ENCODE measurements at regions not wholly inside any gene's neighbourhood (a gene's known extent, or its start where the extent isn't known, plus 50 kb on each side); places are given as distances from the start of the nearest gene placed in this dataset.

DNA sequence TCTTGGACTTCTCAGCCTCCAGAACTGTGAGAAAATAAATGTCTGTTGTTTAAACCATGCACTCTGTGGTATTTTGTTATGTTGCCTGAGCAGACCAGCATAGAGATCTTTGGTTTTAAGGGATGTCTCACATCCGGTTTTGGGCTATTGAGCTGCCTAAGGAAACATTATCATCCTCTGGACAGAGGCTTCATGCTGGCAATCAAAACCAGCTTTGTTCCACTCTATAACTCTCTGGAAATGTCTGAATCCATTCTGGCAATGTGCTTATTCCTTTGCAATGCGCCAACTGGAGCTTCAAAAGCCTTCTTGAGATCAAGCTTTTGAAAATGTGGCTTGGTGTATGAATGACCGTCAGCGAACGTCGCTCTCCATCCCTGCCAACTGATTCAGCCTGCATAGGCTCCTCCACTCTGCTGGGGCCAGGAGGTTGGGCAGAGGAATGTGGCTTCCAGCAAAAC lies 183.6 kb upstream of the MGAT5 start:
- no peak overlapping the region for H3K9ac ChIP-seq (ENCODE audit: insufficient read depth in 1 of 2, low read depth in 2 of 2, low read length in 2 of 2)
- no peak overlapping the region for H2AFZ ChIP-seq (ENCODE audit: low read depth, low read length)
- H3K27ac ChIP-seq (ENCODE audit: extremely low read depth, low read depth, low read length): no peak overlapping the region
- H3K36me3 ChIP-seq (ENCODE audit: control insufficient read depth, insufficient read depth, low read length): no peaks in the 10 kb centered on the region
- FAIRE-seq (no peak), ATAC-seq (no peak), DNase-seq (ENCODE audit: extremely low read depth in 1 of 4, low spot score in 3 of 4) (no peak)
- ChIA-PET POLR2A (interaction anchor here (0.6 kb wide), 1 partner anchor 40 kb away, joined by 3 read pairs; no protein-coding TSS in a partner anchor), CTCF (ENCODE audit: low intra/inter-chr PET ratio) (no interaction called here)
- H3K9me3 ChIP-seq (replicated peaks; ENCODE audit: control insufficient read depth, insufficient read depth, low read depth, low read length): no peaks in the 10 kb centered on the region
- intact Hi-C loops (cut with micrococcal nuclease) (loop anchor here (10.0 kb wide), 1 partner anchor 186 kb away; no protein-coding TSS in a partner anchor), in situ Hi-C loops (cut with MboI) (no loop called here)
- H3K4me2 ChIP-seq (ENCODE audit: insufficient read depth, low read length): no peak overlapping the region
- no peaks in the 10 kb centered on the region for H4K20me1 ChIP-seq (replicated peaks; ENCODE audit: control insufficient read depth, insufficient read depth, low read length)
- 7% methylated on average over 6 of the region's 6 CpGs for WGBS (ENCODE audit: insufficient coverage, low coverage, missing lambda C conversion rate)
- BruUV-seq (replicated peaks): no TSS peak
- no peaks in the 10 kb centered on the region; a peak in 1 of 5 replicates for H3K27me3 ChIP-seq (ENCODE audit: control insufficient read depth in 2 of 2, insufficient read depth in 2 of 2, low read length in 2 of 2)
- H3K79me2 ChIP-seq (ENCODE audit: control insufficient read depth, insufficient read depth, low read length): no peaks in the 10 kb centered on the region
- H3K9me1 ChIP-seq (ENCODE audit: control insufficient read depth, insufficient read depth, low read length): no peaks in the 10 kb centered on the region
- TF ChIP-seq, protein P1, sequence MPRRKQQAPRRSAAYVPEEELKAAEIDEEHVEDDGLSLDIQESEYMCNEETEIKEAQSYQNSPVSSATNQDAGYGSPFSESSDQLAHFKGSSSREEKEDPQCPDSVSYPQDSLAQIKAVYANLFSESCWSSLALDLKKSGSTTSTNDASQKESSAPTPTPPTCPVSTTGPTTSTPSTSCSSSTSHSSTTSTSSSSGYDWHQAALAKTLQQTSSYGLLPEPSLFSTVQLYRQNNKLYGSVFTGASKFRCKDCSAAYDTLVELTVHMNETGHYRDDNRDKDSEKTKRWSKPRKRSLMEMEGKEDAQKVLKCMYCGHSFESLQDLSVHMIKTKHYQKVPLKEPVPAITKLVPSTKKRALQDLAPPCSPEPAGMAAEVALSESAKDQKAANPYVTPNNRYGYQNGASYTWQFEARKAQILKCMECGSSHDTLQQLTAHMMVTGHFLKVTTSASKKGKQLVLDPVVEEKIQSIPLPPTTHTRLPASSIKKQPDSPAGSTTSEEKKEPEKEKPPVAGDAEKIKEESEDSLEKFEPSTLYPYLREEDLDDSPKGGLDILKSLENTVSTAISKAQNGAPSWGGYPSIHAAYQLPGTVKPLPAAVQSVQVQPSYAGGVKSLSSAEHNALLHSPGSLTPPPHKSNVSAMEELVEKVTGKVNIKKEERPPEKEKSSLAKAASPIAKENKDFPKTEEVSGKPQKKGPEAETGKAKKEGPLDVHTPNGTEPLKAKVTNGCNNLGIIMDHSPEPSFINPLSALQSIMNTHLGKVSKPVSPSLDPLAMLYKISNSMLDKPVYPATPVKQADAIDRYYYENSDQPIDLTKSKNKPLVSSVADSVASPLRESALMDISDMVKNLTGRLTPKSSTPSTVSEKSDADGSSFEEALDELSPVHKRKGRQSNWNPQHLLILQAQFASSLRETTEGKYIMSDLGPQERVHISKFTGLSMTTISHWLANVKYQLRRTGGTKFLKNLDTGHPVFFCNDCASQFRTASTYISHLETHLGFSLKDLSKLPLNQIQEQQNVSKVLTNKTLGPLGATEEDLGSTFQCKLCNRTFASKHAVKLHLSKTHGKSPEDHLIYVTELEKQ (CRISPR knock-in tag; IDR thresholded peaks at IDR 0.05): no peak
- no peak for TF ChIP-seq ZNF583 (CRISPR knock-in tag; IDR thresholded peaks at IDR 0.05)
- TF ChIP-seq ZNF143 (CRISPR knock-in tag; IDR thresholded peaks at IDR 0.05): no peak
- TF ChIP-seq HCFC1 (IDR thresholded peaks at IDR 0.05; ENCODE audit: low read depth, low read length): no peak
- TF ChIP-seq, protein P2, sequence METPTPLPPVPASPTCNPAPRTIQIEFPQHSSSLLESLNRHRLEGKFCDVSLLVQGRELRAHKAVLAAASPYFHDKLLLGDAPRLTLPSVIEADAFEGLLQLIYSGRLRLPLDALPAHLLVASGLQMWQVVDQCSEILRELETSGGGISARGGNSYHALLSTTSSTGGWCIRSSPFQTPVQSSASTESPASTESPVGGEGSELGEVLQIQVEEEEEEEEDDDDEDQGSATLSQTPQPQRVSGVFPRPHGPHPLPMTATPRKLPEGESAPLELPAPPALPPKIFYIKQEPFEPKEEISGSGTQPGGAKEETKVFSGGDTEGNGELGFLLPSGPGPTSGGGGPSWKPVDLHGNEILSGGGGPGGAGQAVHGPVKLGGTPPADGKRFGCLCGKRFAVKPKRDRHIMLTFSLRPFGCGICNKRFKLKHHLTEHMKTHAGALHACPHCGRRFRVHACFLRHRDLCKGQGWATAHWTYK (CRISPR knock-in tag; IDR thresholded peaks at IDR 0.05): no peak
- TF ChIP-seq, protein P3, sequence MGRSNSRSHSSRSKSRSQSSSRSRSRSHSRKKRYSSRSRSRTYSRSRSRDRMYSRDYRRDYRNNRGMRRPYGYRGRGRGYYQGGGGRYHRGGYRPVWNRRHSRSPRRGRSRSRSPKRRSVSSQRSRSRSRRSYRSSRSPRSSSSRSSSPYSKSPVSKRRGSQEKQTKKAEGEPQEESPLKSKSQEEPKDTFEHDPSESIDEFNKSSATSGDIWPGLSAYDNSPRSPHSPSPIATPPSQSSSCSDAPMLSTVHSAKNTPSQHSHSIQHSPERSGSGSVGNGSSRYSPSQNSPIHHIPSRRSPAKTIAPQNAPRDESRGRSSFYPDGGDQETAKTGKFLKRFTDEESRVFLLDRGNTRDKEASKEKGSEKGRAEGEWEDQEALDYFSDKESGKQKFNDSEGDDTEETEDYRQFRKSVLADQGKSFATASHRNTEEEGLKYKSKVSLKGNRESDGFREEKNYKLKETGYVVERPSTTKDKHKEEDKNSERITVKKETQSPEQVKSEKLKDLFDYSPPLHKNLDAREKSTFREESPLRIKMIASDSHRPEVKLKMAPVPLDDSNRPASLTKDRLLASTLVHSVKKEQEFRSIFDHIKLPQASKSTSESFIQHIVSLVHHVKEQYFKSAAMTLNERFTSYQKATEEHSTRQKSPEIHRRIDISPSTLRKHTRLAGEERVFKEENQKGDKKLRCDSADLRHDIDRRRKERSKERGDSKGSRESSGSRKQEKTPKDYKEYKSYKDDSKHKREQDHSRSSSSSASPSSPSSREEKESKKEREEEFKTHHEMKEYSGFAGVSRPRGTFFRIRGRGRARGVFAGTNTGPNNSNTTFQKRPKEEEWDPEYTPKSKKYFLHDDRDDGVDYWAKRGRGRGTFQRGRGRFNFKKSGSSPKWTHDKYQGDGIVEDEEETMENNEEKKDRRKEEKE (IDR thresholded peaks at IDR 0.05; ENCODE audit: borderline replicate concordance in 1 of 2, control insufficient read depth in 1 of 2, low read depth in 2 of 2, low read length in 1 of 2): no peak
- no peak for TF ChIP-seq EHMT2 (IDR thresholded peaks at IDR 0.05)
- TF ChIP-seq PRMT5 (CRISPR knock-in tag; IDR thresholded peaks at IDR 0.05): no peak
- no peak for TF ChIP-seq HNRNPK (IDR thresholded peaks at IDR 0.05; ENCODE audit: low read depth, low read length, poor library complexity, severe bottlenecking)
- TF ChIP-seq, protein P4, sequence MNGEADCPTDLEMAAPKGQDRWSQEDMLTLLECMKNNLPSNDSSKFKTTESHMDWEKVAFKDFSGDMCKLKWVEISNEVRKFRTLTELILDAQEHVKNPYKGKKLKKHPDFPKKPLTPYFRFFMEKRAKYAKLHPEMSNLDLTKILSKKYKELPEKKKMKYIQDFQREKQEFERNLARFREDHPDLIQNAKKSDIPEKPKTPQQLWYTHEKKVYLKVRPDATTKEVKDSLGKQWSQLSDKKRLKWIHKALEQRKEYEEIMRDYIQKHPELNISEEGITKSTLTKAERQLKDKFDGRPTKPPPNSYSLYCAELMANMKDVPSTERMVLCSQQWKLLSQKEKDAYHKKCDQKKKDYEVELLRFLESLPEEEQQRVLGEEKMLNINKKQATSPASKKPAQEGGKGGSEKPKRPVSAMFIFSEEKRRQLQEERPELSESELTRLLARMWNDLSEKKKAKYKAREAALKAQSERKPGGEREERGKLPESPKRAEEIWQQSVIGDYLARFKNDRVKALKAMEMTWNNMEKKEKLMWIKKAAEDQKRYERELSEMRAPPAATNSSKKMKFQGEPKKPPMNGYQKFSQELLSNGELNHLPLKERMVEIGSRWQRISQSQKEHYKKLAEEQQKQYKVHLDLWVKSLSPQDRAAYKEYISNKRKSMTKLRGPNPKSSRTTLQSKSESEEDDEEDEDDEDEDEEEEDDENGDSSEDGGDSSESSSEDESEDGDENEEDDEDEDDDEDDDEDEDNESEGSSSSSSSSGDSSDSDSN (IDR thresholded peaks at IDR 0.05; ENCODE audit: borderline replicate concordance in 1 of 2, low read depth in 2 of 2, low read length in 2 of 2): no peak
- no peaks in the 10 kb centered on the region for H3K4me1 ChIP-seq (replicated peaks in 1 of 2; ENCODE audit: control insufficient read depth in 2 of 2, insufficient read depth in 2 of 2, low read length in 2 of 2)
- no peak overlapping the region for H3K4me3 ChIP-seq
